H1 (cell line): ENCODE measurements at regions not wholly inside any gene's neighbourhood (a gene's known extent, or its start where the extent isn't known, plus 50 kb on each side); places are given as distances from the start of the nearest gene placed in this dataset.

Experiments
- CBX8 ChIP-seq: fragments of 300-800, 300-1000 bp; sonication (generic); IDR thresholded peaks from 2 replicates; pipeline ENCODE4 v1.7.1; 2016; ENCODE audit warnings: low read depth, low read length, borderline replicate concordance
- SUZ12 ChIP-seq: fragments of 200-600 bp; sonication (generic); IDR thresholded peaks from 2 replicates; pipeline ENCODE4 v1.6.1; 2012; ENCODE audit warnings: mild to moderate bottlenecking, inconsistent platforms, low read length, moderate library complexity, mixed read lengths
- TBP ChIP-seq: IDR thresholded peaks from 2 replicates; pipeline ENCODE4 v1.6.1; 2011; ENCODE audit warnings: low read depth, low read length, improper control_type of control experiment
- TF ChIP-seq, protein P1 (sequence below): IDR thresholded peaks from 2 replicates; pipeline ENCODE4 v1.6.1; 2011; ENCODE audit warnings: low read length, improper control_type of control experiment

DNA sequence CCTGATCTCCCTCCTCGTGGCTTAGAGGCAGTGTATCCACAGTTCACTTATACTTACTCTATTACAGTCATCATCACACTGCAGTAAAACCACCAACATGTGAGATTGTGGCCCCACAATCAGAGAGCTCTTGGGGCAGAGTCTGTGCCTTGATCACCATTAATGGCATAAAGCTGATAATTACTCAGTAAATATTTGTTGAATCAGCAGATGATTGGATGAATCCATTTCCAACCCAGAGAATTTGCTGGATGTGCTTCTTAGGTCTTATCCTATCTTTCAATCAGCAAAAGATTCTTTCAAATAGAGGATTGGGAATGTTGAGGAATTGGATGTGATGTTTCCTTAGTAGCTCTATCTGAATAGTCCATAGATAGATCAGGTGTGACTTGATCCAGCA, 88.8 kb upstream of the PITX1 start (continued):
- TF ChIP-seq, protein P1, sequence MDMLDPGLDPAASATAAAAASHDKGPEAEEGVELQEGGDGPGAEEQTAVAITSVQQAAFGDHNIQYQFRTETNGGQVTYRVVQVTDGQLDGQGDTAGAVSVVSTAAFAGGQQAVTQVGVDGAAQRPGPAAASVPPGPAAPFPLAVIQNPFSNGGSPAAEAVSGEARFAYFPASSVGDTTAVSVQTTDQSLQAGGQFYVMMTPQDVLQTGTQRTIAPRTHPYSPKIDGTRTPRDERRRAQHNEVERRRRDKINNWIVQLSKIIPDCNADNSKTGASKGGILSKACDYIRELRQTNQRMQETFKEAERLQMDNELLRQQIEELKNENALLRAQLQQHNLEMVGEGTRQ = no peak
- TF ChIP-seq SUZ12 = no peak
- TF ChIP-seq TBP = no peak
- no peak for TF ChIP-seq CBX8
- TF ChIP-seq, all 59 proteins: peak for 0
